Esophagus mucosa (tissue), 1 donor: ENCODE measurements at regions not wholly inside any gene's neighbourhood (a gene's known extent, or its start where the extent isn't known, plus 50 kb on each side); places are given as distances from the start of the nearest gene placed in this dataset.

ENCODE experiments used
- ATAC-seq: fragments of 200-7000 bp; cut with Tn5 transposase; one replicate; pipeline ENCODE4 v1.9.1; 2020
- donor health status: DM: yes; HTN: yes; CAD: no.

DNA sequence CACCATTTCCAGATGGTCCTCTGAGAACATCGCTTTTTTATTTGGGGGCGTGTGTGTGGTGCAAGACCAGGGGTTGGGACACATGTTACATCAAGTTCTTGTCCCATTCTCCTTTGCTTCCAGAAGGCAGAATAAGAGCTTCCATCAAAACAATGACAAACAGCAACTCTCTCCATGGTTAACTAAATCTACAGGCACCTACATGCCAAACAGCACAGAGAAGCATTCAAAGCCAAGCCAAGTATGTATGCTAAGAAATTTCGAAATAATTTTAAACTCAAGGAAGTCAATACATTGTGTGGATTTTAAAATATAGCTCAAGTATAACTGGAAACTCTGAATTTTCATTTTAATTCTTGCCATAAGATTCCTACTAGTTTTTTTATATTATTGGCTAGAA, 105.6 kb downstream of the SEC61B start:
- peak; percentile 68 for ATAC-seq

GRCh38 chr9:99335280-99335679, 113.2 kb downstream of the SEC61B start:
- no peak for ATAC-seq

DNA sequence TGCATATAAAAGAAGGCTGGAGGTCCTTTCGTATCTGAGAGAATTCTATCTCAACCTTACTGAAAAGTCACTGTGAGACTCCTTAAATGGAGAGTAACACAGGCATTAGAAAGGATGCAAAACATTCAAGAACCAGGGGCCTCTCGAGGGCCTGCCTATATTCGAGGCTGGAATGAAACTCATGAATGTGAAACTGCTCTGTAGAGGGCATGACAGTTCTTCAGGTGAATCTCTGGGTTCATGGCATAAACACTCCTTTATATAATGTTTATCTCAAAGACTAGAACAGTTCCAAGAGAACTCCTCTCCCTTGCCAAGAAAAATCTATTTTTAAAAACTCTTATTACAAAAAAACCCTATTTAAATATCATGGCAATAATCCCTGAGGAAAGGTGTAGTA, 113.9 kb downstream of the SEC61B start:
- no peak for ATAC-seq

DNA sequence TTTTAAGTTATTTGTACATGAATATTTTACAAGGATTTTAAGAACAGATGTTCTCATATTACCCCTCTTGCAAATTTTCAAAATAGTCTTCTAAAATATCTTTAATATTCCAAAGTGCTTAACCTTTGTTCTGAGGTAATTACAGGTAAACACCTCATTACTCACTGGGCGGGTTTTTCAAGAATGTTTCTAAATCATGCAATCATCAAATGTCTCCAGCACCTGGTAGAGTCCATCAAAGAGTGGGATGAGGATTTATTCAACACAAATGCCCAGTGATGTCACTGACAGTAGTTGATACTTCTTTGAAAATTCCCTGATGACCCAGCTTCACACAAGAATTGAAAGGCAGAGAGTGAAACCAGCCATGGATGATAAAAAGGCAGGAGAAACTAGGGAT, 114.4 kb downstream of the SEC61B start:
- ATAC-seq = peak; percentile 57

- no peak for ATAC-seq
These were observed 118.2 kb downstream of the SEC61B start for GRCh38 chr9:99340281-99340680.

DNA sequence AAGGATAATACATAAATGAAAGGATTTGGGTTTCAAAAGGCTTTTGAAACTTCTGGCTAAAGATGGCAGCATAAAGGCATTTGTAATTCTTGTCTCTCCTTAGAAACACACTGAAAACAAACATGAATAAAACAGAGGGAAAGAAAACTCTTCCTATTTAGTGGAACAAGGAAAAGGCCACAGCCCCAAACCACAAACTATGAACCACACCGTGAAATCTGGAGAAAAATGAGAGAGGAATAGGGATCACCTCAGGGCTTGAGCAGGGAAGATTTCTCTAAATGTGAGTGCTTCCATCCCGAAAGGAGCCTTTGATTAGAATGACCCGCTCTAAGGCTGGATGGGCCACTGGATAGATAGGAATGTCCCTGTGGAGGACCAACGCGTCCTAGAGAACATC, 119.6 kb downstream of the SEC61B start:
- no peak for ATAC-seq

DNA sequence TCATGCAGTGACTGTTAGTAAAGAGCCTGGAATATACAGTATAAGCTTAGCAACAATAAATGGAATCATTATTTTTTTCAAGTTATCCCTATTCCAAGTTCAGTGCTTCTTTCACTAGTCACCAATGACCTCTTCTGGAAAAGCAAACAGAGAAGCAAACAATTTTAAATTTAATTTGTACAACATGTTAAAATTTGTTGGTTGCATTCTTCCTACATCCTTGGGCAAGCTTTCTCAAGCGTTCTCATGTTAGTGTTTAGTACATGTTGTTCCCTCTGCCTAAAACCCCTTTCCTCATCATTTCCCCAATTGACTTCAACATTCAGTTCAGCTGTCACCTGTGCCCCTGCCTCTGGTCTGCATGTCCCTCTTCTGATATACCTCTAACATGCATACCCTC, 123.4 kb downstream of the SEC61B start:
- no peak for ATAC-seq

DNA sequence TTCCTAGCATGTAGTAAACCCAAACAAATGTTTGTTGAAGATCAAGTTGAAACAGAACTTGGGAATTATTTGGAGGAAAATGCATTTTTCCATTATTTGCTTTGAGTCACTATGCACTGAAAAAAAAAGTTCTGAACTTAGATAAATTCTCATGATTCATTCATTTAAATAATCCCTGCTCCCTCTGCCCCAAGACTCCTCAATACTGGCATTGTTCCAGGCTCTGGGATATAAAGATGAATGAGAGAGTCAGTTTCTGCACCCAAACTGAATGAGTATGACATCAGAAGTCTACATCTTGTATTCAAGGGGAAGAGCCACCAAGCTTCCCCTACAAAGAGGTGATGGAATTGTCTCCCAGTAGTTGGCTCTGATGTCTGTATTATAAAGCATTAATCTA, 123.9 kb downstream of the SEC61B start:
- ATAC-seq = no peak

DNA sequence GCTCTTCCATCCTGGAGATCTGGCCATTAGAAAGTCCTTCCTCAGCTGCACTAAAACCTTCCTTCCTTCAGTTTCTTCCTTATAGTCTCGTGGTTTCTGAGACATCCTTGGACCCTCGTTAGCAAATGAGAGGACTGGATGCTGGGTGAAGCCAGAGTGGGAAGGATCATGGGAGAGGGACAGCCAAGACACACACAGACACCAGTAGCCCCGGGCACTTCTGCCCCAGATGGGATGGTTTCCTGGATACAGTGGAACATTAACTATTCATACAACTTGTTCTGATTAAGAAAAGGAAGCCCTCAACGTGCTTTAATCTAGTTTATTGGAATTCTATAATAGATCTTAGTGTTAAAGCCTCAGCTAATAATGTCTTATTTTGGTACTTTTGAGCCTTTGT, 125.5 kb downstream of the SEC61B start:
- ATAC-seq = no peak

DNA sequence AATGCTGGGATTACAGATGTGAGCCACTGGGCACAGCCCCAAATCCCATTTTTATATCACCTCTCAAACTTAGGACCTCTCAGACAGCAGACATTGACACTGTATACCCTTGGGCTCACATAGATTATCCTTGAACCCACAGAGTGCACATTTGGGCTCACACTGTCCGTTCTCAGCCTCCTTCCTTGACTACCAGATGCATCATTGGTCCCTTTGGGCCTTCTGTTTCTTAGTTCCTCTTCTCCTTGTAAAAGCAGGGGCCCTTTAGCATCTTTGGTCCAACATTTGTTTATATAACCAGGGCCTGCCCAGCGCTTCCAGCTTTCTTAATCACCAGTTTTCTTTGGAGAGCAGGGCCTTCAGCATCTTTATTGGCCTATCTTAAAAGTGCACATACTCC, 126.2 kb downstream of the SEC61B start:
- ATAC-seq = no peak

DNA sequence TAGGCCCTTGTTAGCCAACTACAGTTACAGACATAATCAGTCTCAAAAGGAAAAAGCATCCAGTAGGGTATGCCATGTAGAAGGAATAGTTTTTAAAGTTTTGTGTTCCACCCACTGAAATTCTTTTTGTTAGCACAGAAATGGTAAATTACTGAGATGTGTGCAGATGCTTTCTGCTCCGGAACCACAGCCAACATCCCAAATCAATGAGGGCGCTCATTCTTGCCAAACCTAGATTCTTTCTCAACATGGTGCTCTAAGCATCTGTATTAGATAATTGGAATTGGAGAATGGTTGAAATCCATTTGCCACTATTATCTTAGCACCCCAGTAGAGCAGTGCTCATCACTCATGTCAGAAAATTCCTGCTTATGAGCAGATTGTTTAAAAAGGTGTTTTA, 127.8 kb downstream of the SEC61B start:
- no peak for ATAC-seq

GRCh38 chr9:99350461-99350860, 128.4 kb downstream of the SEC61B start:
- ATAC-seq = no peak

GRCh38 chr9:99351647-99352046, 129.6 kb downstream of the SEC61B start:
- no peak for ATAC-seq

- no peak for ATAC-seq
These were observed 130.7 kb downstream of the SEC61B start for GRCh38 chr9:99352826-99353225.

- peak; percentile 63 for ATAC-seq
These were observed 131.3 kb downstream of the SEC61B start for GRCh38 chr9:99353408-99353807.

DNA sequence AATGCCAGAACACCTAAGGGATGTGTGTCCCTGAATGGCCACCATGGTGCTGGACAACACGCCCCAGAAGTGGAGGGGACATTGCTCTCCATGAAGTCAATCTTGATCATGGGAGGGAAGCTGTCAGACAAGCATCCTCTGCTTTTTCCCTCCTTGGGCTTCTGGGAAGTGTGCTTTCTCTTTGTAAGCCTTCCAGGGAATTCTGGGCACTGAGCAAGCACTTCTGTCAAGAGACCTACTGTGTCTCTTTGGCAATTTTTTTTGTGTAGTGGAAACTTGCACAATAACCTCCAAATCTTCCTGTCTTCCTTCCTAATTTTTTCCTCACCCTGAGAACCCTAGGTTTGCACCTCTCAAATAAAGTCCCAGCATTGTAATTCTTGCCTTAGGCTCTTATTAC, 132.0 kb downstream of the SEC61B start:
- ATAC-seq = no peak

GRCh38 chr9:99356512-99356971, 134.5 kb downstream of the SEC61B start:
- ATAC-seq = peak; percentile 20

GRCh38 chr9:99357575-99357974, 135.5 kb downstream of the SEC61B start:
- ATAC-seq = no peak

DNA sequence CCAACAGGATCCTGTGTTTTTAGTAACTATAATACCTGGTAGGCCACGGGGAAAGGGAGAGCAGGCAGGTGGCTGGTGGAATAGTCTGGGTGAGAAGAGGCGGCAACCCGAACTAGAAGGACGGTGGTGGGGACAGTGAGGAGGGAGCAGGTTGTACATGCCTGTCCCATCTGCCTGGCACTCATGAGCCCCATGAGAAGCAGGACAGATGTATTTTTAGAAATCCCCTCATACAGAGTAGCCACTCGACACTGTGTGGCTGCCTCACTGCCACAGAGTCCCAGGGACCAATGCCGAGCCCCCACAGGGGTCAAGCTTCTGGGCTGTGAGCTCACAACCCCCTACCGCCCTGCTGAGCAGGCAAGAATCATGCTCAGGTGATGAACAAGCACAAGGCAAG, 136.6 kb downstream of the SEC61B start:
- ATAC-seq = no peak

GRCh38 chr9:99359336-99359735, 137.3 kb downstream of the SEC61B start:
- no peak for ATAC-seq

DNA sequence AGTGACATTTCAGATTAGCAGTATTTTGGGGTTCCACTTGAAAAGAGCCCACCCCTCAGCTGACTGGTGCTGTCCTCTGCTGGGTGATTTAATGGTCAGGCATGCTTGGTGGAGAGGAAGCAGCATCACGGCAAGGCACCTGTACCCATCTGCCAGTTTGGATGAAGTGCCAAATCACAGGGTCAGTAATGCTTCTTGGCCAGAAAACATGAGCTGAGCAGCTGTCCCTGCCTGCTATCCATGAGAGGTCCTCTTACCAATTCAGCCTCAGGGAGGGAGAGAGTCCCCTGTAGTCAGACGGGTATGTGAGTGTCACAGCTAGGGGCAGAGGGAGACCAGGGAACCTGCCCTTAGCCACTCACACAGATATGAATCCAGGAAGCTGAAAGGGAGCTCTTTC, 137.9 kb downstream of the SEC61B start:
- ATAC-seq = no peak

GRCh38 chr9:99361817-99362216, 139.7 kb downstream of the SEC61B start:
- ATAC-seq = no peak

DNA sequence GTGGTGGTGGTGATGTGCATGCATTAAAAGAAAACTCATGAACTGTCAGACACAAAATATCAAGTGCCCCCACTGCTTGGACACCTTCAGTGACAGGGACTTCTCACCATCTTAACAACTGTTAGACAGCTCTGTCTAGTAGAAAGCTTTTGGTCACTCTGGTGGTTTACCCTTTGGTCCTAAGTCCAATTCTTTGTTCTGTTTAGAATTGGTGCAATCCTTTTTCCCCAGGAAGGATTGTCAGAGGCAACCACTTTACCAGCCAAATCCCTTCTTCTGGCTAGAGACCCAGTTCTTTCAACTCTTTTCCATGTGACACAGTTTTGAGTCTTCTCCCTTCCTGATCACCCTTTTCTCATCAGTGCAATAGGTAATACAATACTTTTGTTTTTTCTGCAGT, 140.2 kb downstream of the SEC61B start:
- ATAC-seq = no peak

GRCh38 chr9:99363509-99363908, 141.4 kb downstream of the SEC61B start:
- no peak for ATAC-seq

DNA sequence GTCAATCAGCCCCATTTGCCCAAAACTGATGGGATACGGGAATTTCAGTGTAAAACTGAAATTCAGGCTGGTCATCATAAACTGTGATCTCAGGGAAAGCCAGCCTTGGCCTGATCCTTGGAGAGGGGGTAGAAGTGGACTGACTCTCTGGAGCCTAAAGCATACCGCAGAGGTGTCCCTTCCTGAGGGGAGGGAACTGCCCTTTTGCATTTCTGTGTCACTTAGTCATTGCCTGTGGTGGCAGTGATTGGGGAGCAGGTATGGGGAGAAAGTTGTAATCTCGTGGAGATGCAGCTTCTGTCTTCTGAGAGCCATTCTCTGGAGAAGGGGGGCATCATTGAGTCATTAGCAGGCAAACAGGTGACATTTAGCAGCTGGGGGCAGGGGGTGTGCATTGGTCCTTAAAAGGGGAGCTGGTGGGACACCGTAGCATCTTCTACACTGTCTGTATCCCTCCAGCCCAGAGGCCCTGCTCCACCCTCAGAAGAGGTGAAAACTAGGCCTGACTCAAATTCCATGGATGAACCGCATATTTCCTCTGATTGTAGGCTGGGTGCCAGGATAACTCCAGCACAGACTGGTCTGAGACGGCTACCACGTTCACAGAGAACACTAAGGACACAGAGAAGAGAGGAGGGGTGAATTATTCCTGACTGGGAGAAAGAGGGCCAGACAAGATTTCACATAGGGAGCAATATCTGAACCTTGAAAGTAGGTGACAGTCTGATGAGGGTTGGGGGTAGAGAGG, 143.3 kb downstream of the SEC61B start:
- no peak for ATAC-seq
